ENCODE measurements at regions not wholly inside any gene's neighbourhood (a gene's known extent, or its start where the extent isn't known, plus 50 kb on each side); places are given as distances from the start of the nearest gene placed in this dataset.

- H3K36me3 ChIP-seq (replicated peaks in 1 of 2), result no peaks in the 10 kb centered on the region
- 59 to 75% (median 73%) methylated on average over 3 of the region's 3 CpGs for WGBS, 4 donors
- no peaks in the 10 kb centered on the region for H3K9me3 ChIP-seq (replicated peaks in 1 of 3)
- no peak for DNase-seq
- no peaks in the 10 kb centered on the region for H3K4me1 ChIP-seq (replicated peaks in 1 of 2)
- no peak overlapping the region for H3K4me3 ChIP-seq
- intact Hi-C loops (cut with DNase I), result loop anchor here in 1 of 2 donors (10.0 kb wide), 1 partner anchor 62 kb away; no protein-coding TSS in a partner anchor
- TF ChIP-seq POLR2A (IDR thresholded peaks at IDR 0.05), result no peak
- TF ChIP-seq CTCF (IDR thresholded peaks at IDR 0.05), result no peak
- no peak overlapping the region for H3K27ac ChIP-seq
- H3K27me3 ChIP-seq, result no peaks in the 10 kb centered on the region
Measured at GRCh38 chr9:118362596-118362995, 658.4 kb downstream of the TLR4 start.

GRCh38 chr9:118364266-118365106, 660.3 kb downstream of the TLR4 start:
- Histone ChIP-seq H3K36me3 (replicated peaks in 1 of 2) (no peaks in the 10 kb centered on the region), H3K4me1 (replicated peaks in 1 of 2) (no peaks in the 10 kb centered on the region), H3K27me3 (no peaks in the 10 kb centered on the region), H3K9me3 (replicated peaks in 1 of 3) (no peaks in the 10 kb centered on the region), H3K27ac (no peak overlapping the region), H3K4me3 (no peak overlapping the region)
- 67 to 83% (median 75%) methylated on average over 4 to 7 of the region's 7 CpGs for WGBS, 4 donors
- intact Hi-C loops (cut with DNase I), result loop anchor here in 1 of 2 donors (10.0 kb wide), 1 partner anchor 60 kb away; no protein-coding TSS in a partner anchor
- no peak for TF ChIP-seq POLR2A (IDR thresholded peaks at IDR 0.05)
- no peak for TF ChIP-seq CTCF (IDR thresholded peaks at IDR 0.05)
- DNase-seq, result no peak

- DNase-seq, result no peak
- no peak for TF ChIP-seq CTCF (IDR thresholded peaks at IDR 0.05)
- no peak for TF ChIP-seq POLR2A (IDR thresholded peaks at IDR 0.05)
- Histone ChIP-seq H3K27ac (no peak overlapping the region), H3K4me3 (no peak overlapping the region), H3K9me3 (replicated peaks in 1 of 3) (no peaks in the 10 kb centered on the region), H3K27me3 (no peaks in the 10 kb centered on the region), H3K4me1 (replicated peaks in 1 of 2) (no peaks in the 10 kb centered on the region), H3K36me3 (replicated peaks in 1 of 2) (no peaks in the 10 kb centered on the region)
- intact Hi-C loops (cut with DNase I), result loop anchor here in 1 of 2 donors (10.0 kb wide), 1 partner anchor 59 kb away; no protein-coding TSS in a partner anchor
- WGBS, 4 donors, result 72 to 83% (median 79%) methylated on average over 2 of the region's 2 CpGs
Measured at GRCh38 chr9:118366228-118366627, 662.0 kb downstream of the TLR4 start.

GRCh38 chr9:118367383-118367782, 663.2 kb downstream of the TLR4 start:
- Histone ChIP-seq H3K9me3 (replicated peaks in 1 of 3) (no peaks in the 10 kb centered on the region), H3K27me3 (no peaks in the 10 kb centered on the region), H3K36me3 (replicated peaks in 1 of 2) (no peaks in the 10 kb centered on the region), H3K4me3 (no peak overlapping the region), H3K4me1 (replicated peaks in 1 of 2) (no peaks in the 10 kb centered on the region), H3K27ac (no peak overlapping the region)
- TF ChIP-seq POLR2A (IDR thresholded peaks at IDR 0.05) (no peak), CTCF (IDR thresholded peaks at IDR 0.05) (no peak)
- no peak for DNase-seq
- intact Hi-C loops (cut with DNase I), result loop anchor here in 1 of 2 donors (10.0 kb wide), 1 partner anchor 57 kb away; no protein-coding TSS in a partner anchor

Data from adrenal gland (tissue), 9 donors.